Coronary artery (tissue), 2 donors: ENCODE measurements at regions not wholly inside any gene's neighbourhood (a gene's known extent, or its start where the extent isn't known, plus 50 kb on each side); places are given as distances from the start of the nearest gene placed in this dataset.
A peak's percentile ranks its signal among the peaks of the same experiment; 100 is the strongest.

Experiments
- DNase-seq: peaks from one replicate; pipeline ENCODE4 v3.0.0-alpha.2; 2017; ENCODE audit warnings: low spot score
- H3K27ac ChIP-seq, 2 donors: fragments of 200-600 bp; sonication (generic); one replicate each; pipeline ENCODE4 v1.5.1; 2016 to 2019
- H3K4me3 ChIP-seq: fragments of 200-600 bp; sonication (generic); 2 replicates; pipeline ENCODE4 v1.5.1; 2016; ENCODE audit warnings: mild to moderate bottlenecking, moderate library complexity
- TF ChIP-seq, protein P1 (sequence below): fragments of 200-600 bp; sonication (generic); IDR thresholded peaks from one replicate; pipeline ENCODE4 v1.5.1; 2019; ENCODE audit warnings: antibody characterized with exemption

DNA sequence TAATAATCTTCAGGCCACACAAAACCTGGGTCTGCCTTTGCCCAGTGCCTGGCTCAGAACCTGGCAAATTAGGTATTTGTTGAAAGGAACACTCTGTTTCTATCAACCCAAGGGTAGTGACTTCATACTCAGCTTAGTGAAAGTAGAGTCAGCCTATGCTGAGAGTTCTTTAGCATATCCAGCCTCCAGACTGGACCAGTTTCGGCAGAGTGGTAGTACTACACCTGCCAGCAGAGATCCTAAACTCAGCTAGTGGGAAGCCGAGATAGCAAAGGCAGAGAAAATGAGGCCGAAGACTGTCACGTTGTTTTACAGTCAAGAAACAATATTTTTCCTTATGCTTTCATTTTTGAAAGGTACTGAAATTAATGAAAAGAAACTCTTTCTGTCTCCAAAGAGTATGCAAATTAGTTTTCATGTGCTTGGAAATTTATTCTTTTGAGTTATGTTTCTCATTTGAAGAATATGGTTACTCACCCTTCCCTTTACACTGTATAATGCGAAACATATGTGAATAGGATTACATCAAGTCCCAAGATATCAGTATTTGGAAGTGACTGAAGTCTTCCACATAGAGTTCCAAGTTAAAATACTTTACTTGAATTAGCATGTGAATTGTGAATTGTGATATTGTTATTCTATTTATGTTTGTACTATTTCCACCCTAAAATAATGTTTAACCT is 52.2 kb upstream of the UGP2 start:
- TF ChIP-seq, protein P1, sequence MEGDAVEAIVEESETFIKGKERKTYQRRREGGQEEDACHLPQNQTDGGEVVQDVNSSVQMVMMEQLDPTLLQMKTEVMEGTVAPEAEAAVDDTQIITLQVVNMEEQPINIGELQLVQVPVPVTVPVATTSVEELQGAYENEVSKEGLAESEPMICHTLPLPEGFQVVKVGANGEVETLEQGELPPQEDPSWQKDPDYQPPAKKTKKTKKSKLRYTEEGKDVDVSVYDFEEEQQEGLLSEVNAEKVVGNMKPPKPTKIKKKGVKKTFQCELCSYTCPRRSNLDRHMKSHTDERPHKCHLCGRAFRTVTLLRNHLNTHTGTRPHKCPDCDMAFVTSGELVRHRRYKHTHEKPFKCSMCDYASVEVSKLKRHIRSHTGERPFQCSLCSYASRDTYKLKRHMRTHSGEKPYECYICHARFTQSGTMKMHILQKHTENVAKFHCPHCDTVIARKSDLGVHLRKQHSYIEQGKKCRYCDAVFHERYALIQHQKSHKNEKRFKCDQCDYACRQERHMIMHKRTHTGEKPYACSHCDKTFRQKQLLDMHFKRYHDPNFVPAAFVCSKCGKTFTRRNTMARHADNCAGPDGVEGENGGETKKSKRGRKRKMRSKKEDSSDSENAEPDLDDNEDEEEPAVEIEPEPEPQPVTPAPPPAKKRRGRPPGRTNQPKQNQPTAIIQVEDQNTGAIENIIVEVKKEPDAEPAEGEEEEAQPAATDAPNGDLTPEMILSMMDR = no peak
- peak overlapping the region in 1 of 2 donors; percentile 32 for H3K27ac ChIP-seq
- DNase-seq = no peak
- no peak overlapping the region for H3K4me3 ChIP-seq

DNA sequence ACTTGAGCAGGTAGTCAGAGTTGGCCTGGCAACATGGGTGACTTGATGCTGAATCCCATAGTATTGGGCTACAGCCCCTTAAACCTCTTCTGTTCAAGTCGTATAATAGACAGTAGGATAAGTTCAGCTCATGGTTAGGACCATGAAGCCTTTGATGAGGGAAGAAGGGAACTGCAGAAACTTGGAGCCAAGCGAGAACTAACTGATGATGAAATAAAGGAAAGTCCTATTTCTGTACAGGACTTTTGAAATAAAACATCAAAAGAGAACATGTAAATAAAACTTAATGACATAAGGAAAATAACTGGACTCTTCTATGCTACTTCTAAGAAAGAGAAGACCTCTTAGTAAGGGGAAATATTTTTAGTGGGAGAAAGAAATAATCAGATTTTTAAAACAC is 51.2 kb upstream of the UGP2 start:
- no peak for DNase-seq
- TF ChIP-seq, protein P1 = no peak
- Histone ChIP-seq H3K27ac (peak overlapping the region; percentile 13 to 57), H3K4me3 (no peak overlapping the region)

- peak overlapping the region in 1 of 2 donors; percentile 57 for H3K27ac ChIP-seq
- no peak for DNase-seq
- TF ChIP-seq, protein P1 = no peak
- no peak overlapping the region for H3K4me3 ChIP-seq
Measured at GRCh38 chr2:63790906-63791305, 50.8 kb upstream of the UGP2 start.

GRCh38 chr2:63791387-63791786 is 50.3 kb upstream of the UGP2 start:
- no peak overlapping the region for H3K4me3 ChIP-seq
- no peak for DNase-seq
- peak overlapping the region in 1 of 2 donors; percentile 57 for H3K27ac ChIP-seq
- TF ChIP-seq, protein P1 = no peak
